Neutrophil (primary cell): ENCODE measurements at regions not wholly inside any gene's neighbourhood (a gene's known extent, or its start where the extent isn't known, plus 50 kb on each side); places are given as distances from the start of the nearest gene placed in this dataset.

Experiments used
- H3K27ac ChIP-seq: fragments of 200-600 bp; sonication (generic); 2 replicates; pipeline ENCODE4 v1.5.1; 2016; ENCODE audit warnings: mild to moderate bottlenecking, moderate library complexity
- H3K27me3 ChIP-seq: fragments of 200-600 bp; sonication (generic); 2 replicates; pipeline ENCODE4 v1.6.0; 2016; ENCODE audit warnings: mild to moderate bottlenecking
- H3K36me3 ChIP-seq: fragments of 200-600 bp; sonication (generic); 2 replicates; pipeline ENCODE4 v1.5.1; 2017
- H3K4me1 ChIP-seq, 2 experiments: fragments of 200-600 bp in 1 of 2; sonication (generic) in 1 of 2; 1 replicate in 1 of 2; 2 replicates in 1 of 2; pipeline versions ENCODE4 v1.5.1 to v1.6.1; 2013 to 2016; ENCODE audit warnings: low read depth in 1 of 2, low read length in 1 of 2, mild to moderate bottlenecking in 1 of 2, moderate library complexity in 1 of 2; ENCODE audit not compliant: control insufficient read depth in 1 of 2, insufficient read depth in 1 of 2
- H3K4me3 ChIP-seq, 2 experiments: fragments of 200-600 bp in 1 of 2; sonication (generic) in 1 of 2; 1 replicate in 1 of 2; 2 replicates in 1 of 2; pipeline ENCODE4 v1.5.1; 2013 to 2016; ENCODE audit warnings: low read depth in 1 of 2, low read length in 1 of 2, mild to moderate bottlenecking in 1 of 2, moderate library complexity in 1 of 2
- H3K9me3 ChIP-seq: fragments of 200-600 bp; sonication (generic); 2 replicates; pipeline ENCODE4 v1.5.1; 2016
- TF ChIP-seq, protein P1 (sequence below): fragments of 200-600 bp; sonication (generic); IDR thresholded peaks from 2 replicates; pipeline ENCODE4 v1.5.1; 2016; ENCODE audit warnings: antibody characterized with exemption

DNA sequence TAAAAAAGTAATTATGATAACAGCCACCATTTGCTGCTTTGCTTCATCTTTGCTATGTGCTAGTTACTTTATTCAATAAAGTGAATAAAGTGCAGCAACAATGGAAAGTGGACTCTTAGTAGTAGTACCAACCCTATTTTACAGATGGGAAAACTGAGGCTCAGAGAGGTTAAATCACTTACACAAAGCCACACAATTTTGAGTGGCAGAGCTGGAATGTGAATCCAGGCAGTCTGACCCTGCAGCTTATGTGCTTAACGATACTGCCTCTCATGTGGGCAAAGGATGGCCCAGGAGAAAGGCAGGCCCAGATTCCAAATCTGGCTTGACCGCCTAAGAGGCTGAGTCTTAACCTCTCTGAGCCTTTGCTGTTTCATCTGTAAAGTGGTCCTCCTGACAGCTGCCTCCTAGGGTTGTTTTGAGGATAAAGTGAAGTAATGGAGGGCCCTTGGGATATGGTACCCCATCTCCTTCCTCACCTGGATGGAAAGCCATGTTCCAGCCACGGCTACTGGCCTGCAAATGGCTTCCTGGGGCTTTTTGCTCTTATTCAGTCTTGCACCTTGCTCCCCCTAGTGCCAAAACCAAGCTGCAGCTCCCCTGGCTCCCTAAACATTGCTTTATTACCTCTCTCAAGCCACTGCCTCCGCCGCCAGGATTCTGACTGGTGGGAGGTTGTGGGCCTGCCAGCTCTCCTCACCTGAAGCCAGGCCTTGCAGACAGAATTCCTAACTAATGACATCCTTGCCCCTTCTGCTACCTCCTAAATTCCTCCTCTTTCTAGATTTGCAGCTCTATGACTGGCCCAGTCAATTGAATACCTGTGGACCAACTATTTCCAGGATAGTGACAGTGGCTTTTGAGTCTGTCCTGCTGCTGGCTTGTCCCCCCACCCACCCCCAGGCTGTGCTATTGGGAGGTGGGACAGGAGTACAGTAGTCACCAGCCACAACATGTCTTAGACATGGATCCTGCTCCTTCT is 283.3 kb upstream of the PWP1 start:
- H3K9me3 ChIP-seq, result no peaks in the 10 kb centered on the region

GRCh38 chr12:107404981-107405380 is 280.6 kb upstream of the PWP1 start:
- H3K9me3 ChIP-seq, result no peaks in the 10 kb centered on the region
- H3K27ac ChIP-seq, result no peak overlapping the region
- H3K4me1 ChIP-seq, result peaks cover 6 to 7% of the 10 kb centered on the region in 2 experiments
- H3K4me3 ChIP-seq, result no peak overlapping the region
- H3K36me3 ChIP-seq, result no peaks in the 10 kb centered on the region
- TF ChIP-seq, protein P1, sequence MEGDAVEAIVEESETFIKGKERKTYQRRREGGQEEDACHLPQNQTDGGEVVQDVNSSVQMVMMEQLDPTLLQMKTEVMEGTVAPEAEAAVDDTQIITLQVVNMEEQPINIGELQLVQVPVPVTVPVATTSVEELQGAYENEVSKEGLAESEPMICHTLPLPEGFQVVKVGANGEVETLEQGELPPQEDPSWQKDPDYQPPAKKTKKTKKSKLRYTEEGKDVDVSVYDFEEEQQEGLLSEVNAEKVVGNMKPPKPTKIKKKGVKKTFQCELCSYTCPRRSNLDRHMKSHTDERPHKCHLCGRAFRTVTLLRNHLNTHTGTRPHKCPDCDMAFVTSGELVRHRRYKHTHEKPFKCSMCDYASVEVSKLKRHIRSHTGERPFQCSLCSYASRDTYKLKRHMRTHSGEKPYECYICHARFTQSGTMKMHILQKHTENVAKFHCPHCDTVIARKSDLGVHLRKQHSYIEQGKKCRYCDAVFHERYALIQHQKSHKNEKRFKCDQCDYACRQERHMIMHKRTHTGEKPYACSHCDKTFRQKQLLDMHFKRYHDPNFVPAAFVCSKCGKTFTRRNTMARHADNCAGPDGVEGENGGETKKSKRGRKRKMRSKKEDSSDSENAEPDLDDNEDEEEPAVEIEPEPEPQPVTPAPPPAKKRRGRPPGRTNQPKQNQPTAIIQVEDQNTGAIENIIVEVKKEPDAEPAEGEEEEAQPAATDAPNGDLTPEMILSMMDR, result no peak
- no peaks in the 10 kb centered on the region for H3K27me3 ChIP-seq

More for the DNA sequence above, 283.3 kb upstream of the PWP1 start:
- no peaks in the 10 kb centered on the region for H3K36me3 ChIP-seq
- H3K27ac ChIP-seq, result no peak overlapping the region
- TF ChIP-seq, protein P1, result no peak
- H3K27me3 ChIP-seq, result no peaks in the 10 kb centered on the region
- H3K4me3 ChIP-seq, result no peak overlapping the region
- H3K4me1 ChIP-seq, result peaks cover 6 to 7% of the 10 kb centered on the region in 2 experiments

GRCh38 chr12:107405436-107405835 is 280.2 kb upstream of the PWP1 start:
- H3K27me3 ChIP-seq, result no peaks in the 10 kb centered on the region
- no peaks in the 10 kb centered on the region for H3K36me3 ChIP-seq
- TF ChIP-seq, protein P1, result no peak
- no peaks in the 10 kb centered on the region for H3K9me3 ChIP-seq
- H3K4me1 ChIP-seq, result peaks cover 6 to 7% of the 10 kb centered on the region in 2 experiments
- no peak overlapping the region for H3K27ac ChIP-seq
- no peak overlapping the region for H3K4me3 ChIP-seq

- no peaks in the 10 kb centered on the region for H3K9me3 ChIP-seq
- H3K4me3 ChIP-seq, result no peak overlapping the region
- no peaks in the 10 kb centered on the region for H3K4me1 ChIP-seq
- no peak overlapping the region for H3K27ac ChIP-seq
- no peaks in the 10 kb centered on the region for H3K36me3 ChIP-seq
- no peaks in the 10 kb centered on the region for H3K27me3 ChIP-seq
- TF ChIP-seq, protein P1, result no peak
Measured at GRCh38 chr12:107406932-107407331, 278.7 kb upstream of the PWP1 start.

DNA sequence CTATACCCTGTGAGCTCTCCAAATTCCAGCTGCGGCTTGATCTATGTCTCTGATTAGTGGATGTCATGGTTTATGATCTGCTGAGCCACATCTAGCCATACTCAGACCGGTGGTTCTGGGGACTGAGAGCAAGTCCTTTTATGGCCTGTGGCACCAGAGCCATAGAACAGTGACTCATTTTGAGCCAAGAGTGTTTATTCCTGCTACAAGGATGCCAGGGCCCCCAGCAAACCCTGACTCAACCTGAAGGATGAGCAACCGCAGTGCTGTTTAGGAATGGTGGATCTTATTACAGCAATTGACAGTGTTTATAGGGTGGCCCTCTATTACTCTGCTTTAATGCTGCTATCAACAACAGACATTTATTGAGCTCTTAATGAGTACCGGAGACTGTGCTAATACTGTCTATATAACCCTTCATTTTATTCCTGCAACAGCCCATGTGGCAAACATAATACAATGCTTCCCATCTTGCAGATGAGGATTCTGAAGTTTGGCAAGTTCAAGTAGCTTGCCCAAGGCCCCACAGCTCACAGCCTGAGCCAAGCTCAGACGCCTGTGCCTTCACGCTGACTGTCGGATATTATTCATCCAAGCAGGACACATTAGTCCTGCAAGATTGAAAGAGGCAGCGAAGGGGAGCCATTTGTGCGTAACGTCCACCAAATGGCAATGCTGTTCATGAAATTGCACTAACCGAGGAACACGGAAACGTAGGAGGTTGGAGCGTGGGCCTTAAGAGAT is 273.6 kb upstream of the PWP1 start:
- no peaks in the 10 kb centered on the region for H3K9me3 ChIP-seq
- no peaks in the 10 kb centered on the region for H3K4me1 ChIP-seq
- no peak overlapping the region for H3K27ac ChIP-seq
- no peak overlapping the region for H3K4me3 ChIP-seq
- no peaks in the 10 kb centered on the region for H3K36me3 ChIP-seq
- TF ChIP-seq, protein P1, result no peak
- no peaks in the 10 kb centered on the region for H3K27me3 ChIP-seq
